ENCODE measurements at regions not wholly inside any gene's neighbourhood (a gene's known extent, or its start where the extent isn't known, plus 50 kb on each side); places are given as distances from the start of the nearest gene placed in this dataset.
"Not testable (repeated sequence)": the region's sequence is repeated elsewhere in the genome, so short reads cannot be mapped to it uniquely, and the experiment has no call there.

GRCh38 chr7:119007236-119007635 lies 782.7 kb downstream of the ANKRD7 start:
- Histone ChIP-seq H3K27me3 (ENCODE audit: insufficient read depth, low read length) (no peaks in the 10 kb centered on the region), H3K9ac (ENCODE audit: low read depth, low read length) (no peak overlapping the region), H3K4me1 (ENCODE audit: insufficient read depth, low read length) (no peaks in the 10 kb centered on the region), H3K4me3 (ENCODE audit: low read length) (no peak overlapping the region), H3K27ac (ENCODE audit: low read depth, low read length) (no peak overlapping the region), H3K36me3 (ENCODE audit: insufficient read depth, low read length) (no peaks in the 10 kb centered on the region), H3K9me3 (ENCODE audit: insufficient read depth, low read depth, low read length) (no peaks in the 10 kb centered on the region)

- H3K36me3 ChIP-seq (ENCODE audit: insufficient read depth, low read length): no peaks in the 10 kb centered on the region
- no peaks in the 10 kb centered on the region for H3K27me3 ChIP-seq (ENCODE audit: insufficient read depth, low read length)
- H3K9ac ChIP-seq (ENCODE audit: low read depth, low read length): no peak overlapping the region
- WGBS: 100% methylated on average over 1 of the region's 1 CpG
- H3K4me3 ChIP-seq (ENCODE audit: low read length): no peak overlapping the region
- H3K4me1 ChIP-seq (ENCODE audit: insufficient read depth, low read length): no peaks in the 10 kb centered on the region
- no peaks in the 10 kb centered on the region for H3K9me3 ChIP-seq (ENCODE audit: insufficient read depth, low read depth, low read length)
- H3K27ac ChIP-seq (ENCODE audit: low read depth, low read length): no peak overlapping the region
Measured at GRCh38 chr7:119010635-119011034, 786.1 kb downstream of the ANKRD7 start.

- no peaks in the 10 kb centered on the region for H3K4me1 ChIP-seq (ENCODE audit: insufficient read depth, low read length)
- no peak overlapping the region for H3K9ac ChIP-seq (ENCODE audit: low read depth, low read length)
- no peak overlapping the region for H3K4me3 ChIP-seq (ENCODE audit: low read length)
- WGBS: 90% methylated on average over 2 of the region's 2 CpGs
- no peaks in the 10 kb centered on the region for H3K9me3 ChIP-seq (ENCODE audit: insufficient read depth, low read depth, low read length)
- H3K36me3 ChIP-seq (ENCODE audit: insufficient read depth, low read length): no peaks in the 10 kb centered on the region
- no peaks in the 10 kb centered on the region for H3K27me3 ChIP-seq (ENCODE audit: insufficient read depth, low read length)
- H3K27ac ChIP-seq (ENCODE audit: low read depth, low read length): no peak overlapping the region
Measured at GRCh38 chr7:119026391-119026790, 801.9 kb downstream of the ANKRD7 start.

- 100% methylated on average over 1 of the region's 1 CpG for WGBS
- Histone ChIP-seq H3K9me3 (ENCODE audit: insufficient read depth, low read depth, low read length) (no peaks in the 10 kb centered on the region), H3K9ac (ENCODE audit: low read depth, low read length) (no peak overlapping the region), H3K36me3 (ENCODE audit: insufficient read depth, low read length) (no peaks in the 10 kb centered on the region), H3K4me3 (ENCODE audit: low read length) (no peak overlapping the region), H3K27ac (ENCODE audit: low read depth, low read length) (no peak overlapping the region), H3K4me1 (ENCODE audit: insufficient read depth, low read length) (no peaks in the 10 kb centered on the region), H3K27me3 (ENCODE audit: insufficient read depth, low read length) (no peaks in the 10 kb centered on the region)
Measured at GRCh38 chr7:119028736-119029135, 804.2 kb downstream of the ANKRD7 start.

- not testable (repeated sequence) for H3K4me1 ChIP-seq (ENCODE audit: insufficient read depth, low read length); H3K27me3 ChIP-seq (ENCODE audit: insufficient read depth, low read length); H3K9ac ChIP-seq (ENCODE audit: low read depth, low read length); H3K27ac ChIP-seq (ENCODE audit: low read depth, low read length); H3K9me3 ChIP-seq (ENCODE audit: insufficient read depth, low read depth, low read length); H3K36me3 ChIP-seq (ENCODE audit: insufficient read depth, low read length); H3K4me3 ChIP-seq (ENCODE audit: low read length)
- over 99% methylated on average over 3 of the region's 4 CpGs for WGBS
Measured at GRCh38 chr7:119032136-119032535, 807.6 kb downstream of the ANKRD7 start.

GRCh38 chr7:119033641-119034040 lies 809.1 kb downstream of the ANKRD7 start:
- no peaks in the 10 kb centered on the region for H3K4me1 ChIP-seq (ENCODE audit: insufficient read depth, low read length)
- H3K9ac ChIP-seq (ENCODE audit: low read depth, low read length): no peak overlapping the region
- no peaks in the 10 kb centered on the region for H3K9me3 ChIP-seq (ENCODE audit: insufficient read depth, low read depth, low read length)
- no peak overlapping the region for H3K4me3 ChIP-seq (ENCODE audit: low read length)
- WGBS: 91% methylated on average over 3 of the region's 3 CpGs
- H3K27ac ChIP-seq (ENCODE audit: low read depth, low read length): no peak overlapping the region
- H3K36me3 ChIP-seq (ENCODE audit: insufficient read depth, low read length): no peaks in the 10 kb centered on the region
- no peaks in the 10 kb centered on the region for H3K27me3 ChIP-seq (ENCODE audit: insufficient read depth, low read length)

GRCh38 chr7:119037941-119038340 lies 813.4 kb downstream of the ANKRD7 start:
- Histone ChIP-seq H3K4me3 (ENCODE audit: low read length) (no peak overlapping the region), H3K9me3 (ENCODE audit: insufficient read depth, low read depth, low read length) (0 out of 2 replicates have a peak, but pooled peaks cover 2% of the 10 kb centered on the region), H3K27me3 (ENCODE audit: insufficient read depth, low read length) (no peaks in the 10 kb centered on the region), H3K4me1 (ENCODE audit: insufficient read depth, low read length) (no peaks in the 10 kb centered on the region), H3K36me3 (ENCODE audit: insufficient read depth, low read length) (no peaks in the 10 kb centered on the region), H3K9ac (ENCODE audit: low read depth, low read length) (no peak overlapping the region), H3K27ac (ENCODE audit: low read depth, low read length) (no peak overlapping the region)
- 96% methylated on average over 2 of the region's 2 CpGs for WGBS

GRCh38 chr7:119046068-119046467 lies 821.6 kb downstream of the ANKRD7 start:
- Histone ChIP-seq H3K9ac (ENCODE audit: low read depth, low read length) (no peak overlapping the region), H3K4me3 (ENCODE audit: low read length) (no peak overlapping the region), H3K27me3 (ENCODE audit: insufficient read depth, low read length) (no peaks in the 10 kb centered on the region), H3K9me3 (ENCODE audit: insufficient read depth, low read depth, low read length) (0 out of 2 replicates have a peak, but pooled peaks cover 2% of the 10 kb centered on the region), H3K27ac (ENCODE audit: low read depth, low read length) (no peak overlapping the region), H3K4me1 (ENCODE audit: insufficient read depth, low read length) (no peaks in the 10 kb centered on the region), H3K36me3 (ENCODE audit: insufficient read depth, low read length) (no peaks in the 10 kb centered on the region)
- 97% methylated on average over 1 of the region's 1 CpG for WGBS

- no peak overlapping the region for H3K4me3 ChIP-seq (ENCODE audit: low read length)
- whole genome bisulfite sequencing: 91% methylated on average over 3 of the region's 4 CpGs
- no peaks in the 10 kb centered on the region for H3K9me3 ChIP-seq (ENCODE audit: insufficient read depth, low read depth, low read length)
- H3K36me3 ChIP-seq (ENCODE audit: insufficient read depth, low read length): no peaks in the 10 kb centered on the region
- H3K27ac ChIP-seq (ENCODE audit: low read depth, low read length): no peak overlapping the region
- H3K4me1 ChIP-seq (ENCODE audit: insufficient read depth, low read length): no peaks in the 10 kb centered on the region; the same call in 1 of the 2 replicates
- no peaks in the 10 kb centered on the region for H3K27me3 ChIP-seq (ENCODE audit: insufficient read depth, low read length)
- H3K9ac ChIP-seq (ENCODE audit: low read depth, low read length): no peak overlapping the region
Measured at GRCh38 chr7:119065966-119066365, 841.5 kb downstream of the ANKRD7 start.

- Histone ChIP-seq H3K4me1 (ENCODE audit: insufficient read depth, low read length) (no peaks in the 10 kb centered on the region; the same call in 1 of the 2 replicates), H3K27ac (ENCODE audit: low read depth, low read length) (no peak overlapping the region), H3K4me3 (ENCODE audit: low read length) (no peak overlapping the region), H3K36me3 (ENCODE audit: insufficient read depth, low read length) (no peaks in the 10 kb centered on the region), H3K9ac (ENCODE audit: low read depth, low read length) (no peak overlapping the region), H3K27me3 (ENCODE audit: insufficient read depth, low read length) (no peaks in the 10 kb centered on the region), H3K9me3 (ENCODE audit: insufficient read depth, low read depth, low read length) (no peaks in the 10 kb centered on the region)
- 100% methylated on average over 1 of the region's 1 CpG for WGBS
Measured at GRCh38 chr7:119086026-119086425, 861.5 kb downstream of the ANKRD7 start.

- H3K4me1 ChIP-seq (ENCODE audit: insufficient read depth, low read length): no peaks in the 10 kb centered on the region
- no peak overlapping the region for H3K4me3 ChIP-seq (ENCODE audit: low read length)
- H3K9ac ChIP-seq (ENCODE audit: low read depth, low read length): no peak overlapping the region
- no peaks in the 10 kb centered on the region for H3K27me3 ChIP-seq (ENCODE audit: insufficient read depth, low read length)
- no peaks in the 10 kb centered on the region for H3K36me3 ChIP-seq (ENCODE audit: insufficient read depth, low read length)
- H3K9me3 ChIP-seq (ENCODE audit: insufficient read depth, low read depth, low read length): peaks cover 11% of the 10 kb centered on the region; the same call in 1 of the 2 replicates
- no peak overlapping the region for H3K27ac ChIP-seq (ENCODE audit: low read depth, low read length)
Measured at GRCh38 chr7:119090851-119091250, 866.3 kb downstream of the ANKRD7 start.

GRCh38 chr7:119096683-119097082 lies 872.2 kb downstream of the ANKRD7 start:
- Histone ChIP-seq H3K9me3 (ENCODE audit: insufficient read depth, low read depth, low read length) (peaks cover 20% of the 10 kb centered on the region), H3K4me1 (ENCODE audit: insufficient read depth, low read length) (peaks cover 26% of the 10 kb centered on the region), H3K27me3 (ENCODE audit: insufficient read depth, low read length) (no peaks in the 10 kb centered on the region), H3K9ac (ENCODE audit: low read depth, low read length) (no peak overlapping the region), H3K27ac (ENCODE audit: low read depth, low read length) (no peak overlapping the region), H3K4me3 (ENCODE audit: low read length) (no peak overlapping the region), H3K36me3 (ENCODE audit: insufficient read depth, low read length) (no peaks in the 10 kb centered on the region)
- WGBS: 100% methylated on average over 3 of the region's 3 CpGs

All from HUES64 (cell line).